CD14-positive monocyte (primary cell): ENCODE measurements at regions not wholly inside any gene's neighbourhood (a gene's known extent, or its start where the extent isn't known, plus 50 kb on each side); places are given as distances from the start of the nearest gene placed in this dataset.

Experiments
- DNase-seq, 3 donors: peaks; one replicate each; pipeline ENCODE4 v3.0.0-alpha.2; 2011 to 2022
- H2AFZ ChIP-seq: 2 replicates; pipeline ENCODE4 v1.6.0; 2012; ENCODE audit warnings: mild to moderate bottlenecking, low read depth, low read length, inconsistent platforms; ENCODE audit not compliant: insufficient read depth, poor library complexity, severe bottlenecking
- H3K27ac ChIP-seq, 2 donors: 1 replicate in 1 of 2; 2 replicates in 1 of 2; pipeline ENCODE4 v1.5.1; 2012 to 2013; ENCODE audit warnings: low read length in 2 of 2, control low read depth in 1 of 2, inconsistent platforms in 1 of 2, low read depth in 1 of 2, mild to moderate bottlenecking in 1 of 2
- H3K27me3 ChIP-seq, 2 donors: one replicate each; pipeline versions ENCODE4 v1.6.0 to v1.6.1; 2011 to 2013; ENCODE audit warnings: low read length in 2 of 2; ENCODE audit not compliant: control insufficient read depth in 2 of 2, insufficient read depth in 2 of 2
- H3K36me3 ChIP-seq, 2 donors: replicated peaks in 1 of 2; 1 replicate in 1 of 2; 2 replicates in 1 of 2; pipeline versions ENCODE4 v1.5.1 to v1.6.1; 2012 to 2013; ENCODE audit warnings: low read length in 2 of 2, control low read depth in 1 of 2, inconsistent platforms in 1 of 2, mild to moderate bottlenecking in 1 of 2; ENCODE audit not compliant: insufficient read depth in 2 of 2, control insufficient read depth in 1 of 2
- H3K4me1 ChIP-seq, 2 donors: 1 replicate in 1 of 2; 2 replicates in 1 of 2; pipeline versions ENCODE4 v1.5.1 to v1.6.1; 2012 to 2013; ENCODE audit warnings: low read length in 2 of 2, control low read depth in 1 of 2, inconsistent platforms in 1 of 2, mild to moderate bottlenecking in 1 of 2, moderate library complexity in 1 of 2; ENCODE audit not compliant: insufficient read depth in 2 of 2, control insufficient read depth in 1 of 2
- H3K4me2 ChIP-seq: replicated peaks from 2 replicates; pipeline ENCODE3; 2012; ENCODE audit warnings: low read length, moderate library complexity, mild to moderate bottlenecking; ENCODE audit not compliant: poor library complexity, severe bottlenecking; ENCODE audit errors: extremely low read depth
- H3K4me3 ChIP-seq, 3 experiments: fragments of 200-600 bp in 1 of 3; sonication (generic) in 1 of 3; replicated peaks in 1 of 3; 1 replicate in 2 of 3; 2 replicates in 1 of 3; pipeline ENCODE4 v1.5.1; 2011 to 2013; ENCODE audit warnings: low read length in 3 of 3, mild to moderate bottlenecking in 3 of 3, control low read depth in 2 of 3, low read depth in 2 of 3, inconsistent platforms in 1 of 3, moderate library complexity in 1 of 3
- H3K79me2 ChIP-seq: 2 replicates; pipeline ENCODE4 v1.6.0; 2012; ENCODE audit warnings: mild to moderate bottlenecking, control low read depth, inconsistent platforms, low read length, moderate library complexity; ENCODE audit not compliant: insufficient read depth
- H3K9ac ChIP-seq: 2 replicates; pipeline ENCODE4 v1.6.0; 2017; ENCODE audit warnings: low read length, mild to moderate bottlenecking; ENCODE audit not compliant: insufficient read depth, poor library complexity, severe bottlenecking
- H3K9me3 ChIP-seq, 2 donors: replicated peaks in 1 of 2; 1 replicate in 1 of 2; 2 replicates in 1 of 2; pipeline versions ENCODE4 v1.5.1 to v1.6.1; 2012 to 2013; ENCODE audit warnings: low read length in 2 of 2, control low read depth in 1 of 2; ENCODE audit not compliant: control insufficient read depth in 1 of 2, insufficient read depth in 1 of 2
- H4K20me1 ChIP-seq: 2 replicates; pipeline ENCODE4 v1.6.0; 2012; ENCODE audit warnings: mild to moderate bottlenecking, low read length, control low read depth, moderate library complexity; ENCODE audit not compliant: insufficient read depth
- H3K27ac Mint-ChIP-seq, 7 donors: one replicate each; pipeline ENCODE4 v1.8.0; 2020; ENCODE audit warnings: mild to moderate bottlenecking in 7 of 7, mixed read lengths in 7 of 7, moderate library complexity in 6 of 7, inconsistent platforms in 2 of 7
- H3K27me3 Mint-ChIP-seq, 3 donors: one replicate each; pipeline ENCODE4 v1.8.0; 2021 to 2022; ENCODE audit warnings: low read depth in 3 of 3, mild to moderate bottlenecking in 3 of 3, mixed read lengths in 3 of 3, moderate library complexity in 3 of 3, inconsistent platforms in 1 of 3
- H3K36me3 Mint-ChIP-seq, 2 donors: one replicate each; pipeline ENCODE4 v1.8.0; 2020; ENCODE audit warnings: mixed read lengths in 2 of 2, inconsistent platforms in 1 of 2, mild to moderate bottlenecking in 1 of 2
- H3K4me1 Mint-ChIP-seq: one replicate; pipeline ENCODE4 v1.8.0; 2020; ENCODE audit warnings: mild to moderate bottlenecking, mixed read lengths
- H3K4me3 Mint-ChIP-seq, 2 donors: one replicate each; pipeline ENCODE4 v1.8.0; 2020; ENCODE audit warnings: mild to moderate bottlenecking in 2 of 2, mixed read lengths in 2 of 2, moderate library complexity in 1 of 2
- H3K9me3 Mint-ChIP-seq, 7 donors: one replicate each; pipeline ENCODE4 v1.8.0; 2020 to 2022; ENCODE audit warnings: mixed read lengths in 7 of 7, mild to moderate bottlenecking in 6 of 7, moderate library complexity in 6 of 7, inconsistent platforms in 2 of 7
- WGBS: methylation state at CpG from one replicate; pipeline ENCODE4 v1.1.5; 2013; ENCODE audit warnings: missing lambda C conversion rate; ENCODE audit not compliant: insufficient coverage; 5-methylcytosine and 5-hydroxymethylcytosine counted together
- intact Hi-C, 2 donors: fragments of 100-400 bp; cut with micrococcal nuclease; formaldehyde crosslinking; loops; one replicate each; pipeline versions ENCODE4 v1.15.0 to v1.15.1; 2023
- TF ChIP-seq, protein P1 (sequence below): fragments of 200-600 bp; IDR thresholded peaks from one replicate; pipeline ENCODE4 v1.8.0; 2022; ENCODE audit warnings: antibody characterized with exemption, mild to moderate bottlenecking

DNA sequence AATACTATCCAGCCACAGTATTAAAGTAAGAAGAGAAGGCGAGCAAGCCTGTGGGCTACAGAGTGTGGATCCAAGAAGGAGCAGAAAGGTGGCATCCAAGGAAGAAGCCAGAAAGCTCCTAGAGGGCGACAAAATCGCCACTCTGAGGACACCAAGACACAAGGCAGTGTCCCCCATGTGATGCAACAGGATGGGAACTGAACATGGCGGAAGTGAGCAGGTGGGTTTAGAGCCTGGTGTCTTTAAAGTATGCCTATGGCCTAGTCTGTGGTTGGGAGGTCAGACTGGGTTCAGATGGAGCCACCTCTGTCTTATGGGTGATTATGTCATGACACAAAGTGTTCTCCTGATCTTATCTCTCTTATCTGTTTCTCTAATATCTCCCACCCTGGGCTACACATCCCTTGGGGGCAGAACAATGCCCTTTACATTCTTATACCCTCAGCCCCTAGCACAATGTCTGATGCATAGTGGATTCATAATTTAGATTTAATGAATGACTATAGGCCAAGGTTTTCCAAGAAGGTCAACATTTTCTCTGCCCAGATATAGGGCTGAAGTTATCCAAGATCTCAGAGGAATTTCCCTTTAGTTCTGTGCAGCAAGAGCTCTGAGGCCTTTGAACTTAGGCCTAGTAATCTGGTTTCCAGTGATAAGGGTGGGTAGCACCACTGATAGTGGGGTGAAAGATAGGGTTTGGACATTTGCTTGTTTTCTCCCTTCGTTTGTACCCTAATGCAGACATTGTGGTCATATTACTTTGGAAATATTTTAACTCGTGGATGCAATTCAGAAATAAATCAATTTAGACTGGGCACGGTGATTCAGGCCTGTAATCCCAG lies 167.3 kb upstream of the AKIRIN2 start:
- H3K36me3 ChIP-seq, result no peaks in the 10 kb centered on the region
- no peaks in the 10 kb centered on the region for H3K9me3 ChIP-seq
- 91% methylated on average over 6 of the region's 7 CpGs for WGBS
- no peaks in the 10 kb centered on the region for H3K79me2 ChIP-seq
- H3K9me3 Mint-ChIP-seq, result peaks cover 0 to 5% (median 1%) of the 10 kb centered on the region in 7 donors
- H2AFZ ChIP-seq, result no peak overlapping the region
- TF ChIP-seq, protein P1, sequence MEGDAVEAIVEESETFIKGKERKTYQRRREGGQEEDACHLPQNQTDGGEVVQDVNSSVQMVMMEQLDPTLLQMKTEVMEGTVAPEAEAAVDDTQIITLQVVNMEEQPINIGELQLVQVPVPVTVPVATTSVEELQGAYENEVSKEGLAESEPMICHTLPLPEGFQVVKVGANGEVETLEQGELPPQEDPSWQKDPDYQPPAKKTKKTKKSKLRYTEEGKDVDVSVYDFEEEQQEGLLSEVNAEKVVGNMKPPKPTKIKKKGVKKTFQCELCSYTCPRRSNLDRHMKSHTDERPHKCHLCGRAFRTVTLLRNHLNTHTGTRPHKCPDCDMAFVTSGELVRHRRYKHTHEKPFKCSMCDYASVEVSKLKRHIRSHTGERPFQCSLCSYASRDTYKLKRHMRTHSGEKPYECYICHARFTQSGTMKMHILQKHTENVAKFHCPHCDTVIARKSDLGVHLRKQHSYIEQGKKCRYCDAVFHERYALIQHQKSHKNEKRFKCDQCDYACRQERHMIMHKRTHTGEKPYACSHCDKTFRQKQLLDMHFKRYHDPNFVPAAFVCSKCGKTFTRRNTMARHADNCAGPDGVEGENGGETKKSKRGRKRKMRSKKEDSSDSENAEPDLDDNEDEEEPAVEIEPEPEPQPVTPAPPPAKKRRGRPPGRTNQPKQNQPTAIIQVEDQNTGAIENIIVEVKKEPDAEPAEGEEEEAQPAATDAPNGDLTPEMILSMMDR, result no peak
- H4K20me1 ChIP-seq, result no peaks in the 10 kb centered on the region
- H3K27ac Mint-ChIP-seq, result no peak overlapping the region
- no peak for DNase-seq
- H3K4me1 ChIP-seq, result no peaks in the 10 kb centered on the region
- no peak overlapping the region for H3K4me3 Mint-ChIP-seq
- H3K36me3 Mint-ChIP-seq, result no peaks in the 10 kb centered on the region
- no peak overlapping the region for H3K4me2 ChIP-seq
- peaks cover 3 to 9% (median 7%) of the 10 kb centered on the region in 3 donors for H3K27me3 Mint-ChIP-seq
- intact Hi-C loops, result no loop called here
- no peaks in the 10 kb centered on the region for H3K4me1 Mint-ChIP-seq
- no peak overlapping the region for H3K9ac ChIP-seq
- H3K27me3 ChIP-seq, result no peaks in the 10 kb centered on the region
- no peak overlapping the region for H3K4me3 ChIP-seq
- H3K27ac ChIP-seq, result no peak overlapping the region

DNA sequence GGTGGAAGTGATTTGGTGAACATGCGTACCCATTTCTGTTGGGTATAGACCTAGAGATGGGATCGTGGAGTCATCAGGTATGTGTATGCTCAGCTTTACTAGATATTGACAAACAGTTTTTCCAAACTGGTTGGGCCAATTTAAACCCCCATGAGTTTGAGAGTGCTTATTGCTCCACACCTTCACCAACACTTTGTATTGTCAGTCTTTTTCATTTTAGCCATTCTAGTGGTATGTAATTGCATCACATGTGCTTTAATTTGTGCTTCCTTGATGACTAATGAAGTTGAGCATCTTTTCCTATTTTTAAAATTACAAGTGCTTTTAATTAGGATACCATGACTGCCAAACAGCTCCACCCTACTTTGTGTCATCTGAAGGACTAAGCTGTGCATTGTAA lies 158.9 kb upstream of the AKIRIN2 start:
- Histone ChIP-seq H3K36me3 (no peaks in the 10 kb centered on the region), H3K4me1 (no peaks in the 10 kb centered on the region), H4K20me1 (no peaks in the 10 kb centered on the region), H3K79me2 (no peaks in the 10 kb centered on the region), H3K4me3 (no peak overlapping the region), H3K27ac (no peak overlapping the region), H3K9ac (no peak overlapping the region), H3K9me3 (peaks cover 12 to 15% of the 10 kb centered on the region in 2 donors), H3K4me2 (no peak overlapping the region), H2AFZ (no peak overlapping the region), H3K27me3 (no peaks in the 10 kb centered on the region)
- Mint-ChIP-seq H3K27ac (no peak overlapping the region), H3K36me3 (no peaks in the 10 kb centered on the region), H3K9me3 (peaks cover 5 to 23% (median 20%) of the 10 kb centered on the region in 7 donors), H3K27me3 (peaks cover 0 to 10% (median 8%) of the 10 kb centered on the region in 3 donors), H3K4me3 (no peak overlapping the region), H3K4me1 (no peaks in the 10 kb centered on the region)
- intact Hi-C loops, result no loop called here
- DNase-seq, result no peak
- TF ChIP-seq, protein P1, result no peak
- no CpG with 5 or more reads among the region's 2 CpGs for WGBS
